ENCODE measurements at regions not wholly inside any gene's neighbourhood (a gene's known extent, or its start where the extent isn't known, plus 50 kb on each side); places are given as distances from the start of the nearest gene placed in this dataset.

- H3K4me1 Mint-ChIP-seq: no peaks in the 10 kb centered on the region
- H3K4me3 Mint-ChIP-seq: no peak overlapping the region
- no peaks in the 10 kb centered on the region for H3K36me3 Mint-ChIP-seq (ENCODE audit: low read depth)
- no peaks in the 10 kb centered on the region for H3K9me3 ChIP-seq (ENCODE audit: control insufficient read depth, low read length, poor library complexity, severe bottlenecking)
- H3K27me3 Mint-ChIP-seq: no peaks in the 10 kb centered on the region
- no peak for DNase-seq
- H3K27ac Mint-ChIP-seq: no peak overlapping the region
- ATAC-seq: no peak
Measured at GRCh38 chr18:51884039-51884438, 456.0 kb upstream of the DCC start.

DNA sequence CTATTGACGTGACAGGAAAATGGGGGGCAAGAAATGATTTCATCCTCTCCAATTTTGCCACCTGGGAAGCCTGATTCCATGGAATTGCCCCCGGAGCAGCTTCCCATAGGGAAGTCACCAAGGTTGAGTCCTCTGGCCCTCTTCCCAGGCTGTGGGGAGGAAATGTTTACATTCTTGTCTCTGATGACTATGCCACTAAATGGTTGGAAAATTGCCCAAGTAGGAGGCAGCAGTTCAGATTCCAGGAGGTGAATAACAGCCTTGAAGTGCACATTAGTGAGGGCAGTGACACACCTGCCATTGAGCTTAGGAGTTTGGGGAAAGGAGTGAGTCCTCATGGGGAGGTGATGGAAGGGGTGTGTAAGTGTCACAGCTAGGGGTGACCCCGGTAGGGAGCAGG lies 449.2 kb upstream of the DCC start:
- Mint-ChIP-seq H3K4me1 (no peaks in the 10 kb centered on the region), H3K4me3 (no peak overlapping the region), H3K36me3 (ENCODE audit: low read depth) (no peaks in the 10 kb centered on the region), H3K27ac (no peak overlapping the region), H3K27me3 (no peaks in the 10 kb centered on the region)
- no peaks in the 10 kb centered on the region for H3K9me3 ChIP-seq (ENCODE audit: control insufficient read depth, low read length, poor library complexity, severe bottlenecking)
- no peak for ATAC-seq
- no peak for DNase-seq

GRCh38 chr18:51891876-51892275 lies 448.1 kb upstream of the DCC start:
- Mint-ChIP-seq H3K4me3 (no peak overlapping the region), H3K27ac (no peak overlapping the region), H3K4me1 (no peaks in the 10 kb centered on the region), H3K36me3 (ENCODE audit: low read depth) (no peaks in the 10 kb centered on the region), H3K27me3 (no peaks in the 10 kb centered on the region)
- ATAC-seq (no peak), DNase-seq (no peak)
- no peaks in the 10 kb centered on the region for H3K9me3 ChIP-seq (ENCODE audit: control insufficient read depth, low read length, poor library complexity, severe bottlenecking)

GRCh38 chr18:51897884-51898283 lies 442.1 kb upstream of the DCC start:
- H3K9me3 ChIP-seq (ENCODE audit: control insufficient read depth, low read length, poor library complexity, severe bottlenecking): no peaks in the 10 kb centered on the region
- Mint-ChIP-seq H3K36me3 (ENCODE audit: low read depth) (no peaks in the 10 kb centered on the region), H3K27me3 (no peaks in the 10 kb centered on the region), H3K4me3 (no peak overlapping the region), H3K4me1 (no peaks in the 10 kb centered on the region), H3K27ac (no peak overlapping the region)
- ATAC-seq (no peak), DNase-seq (no peak)

DNA sequence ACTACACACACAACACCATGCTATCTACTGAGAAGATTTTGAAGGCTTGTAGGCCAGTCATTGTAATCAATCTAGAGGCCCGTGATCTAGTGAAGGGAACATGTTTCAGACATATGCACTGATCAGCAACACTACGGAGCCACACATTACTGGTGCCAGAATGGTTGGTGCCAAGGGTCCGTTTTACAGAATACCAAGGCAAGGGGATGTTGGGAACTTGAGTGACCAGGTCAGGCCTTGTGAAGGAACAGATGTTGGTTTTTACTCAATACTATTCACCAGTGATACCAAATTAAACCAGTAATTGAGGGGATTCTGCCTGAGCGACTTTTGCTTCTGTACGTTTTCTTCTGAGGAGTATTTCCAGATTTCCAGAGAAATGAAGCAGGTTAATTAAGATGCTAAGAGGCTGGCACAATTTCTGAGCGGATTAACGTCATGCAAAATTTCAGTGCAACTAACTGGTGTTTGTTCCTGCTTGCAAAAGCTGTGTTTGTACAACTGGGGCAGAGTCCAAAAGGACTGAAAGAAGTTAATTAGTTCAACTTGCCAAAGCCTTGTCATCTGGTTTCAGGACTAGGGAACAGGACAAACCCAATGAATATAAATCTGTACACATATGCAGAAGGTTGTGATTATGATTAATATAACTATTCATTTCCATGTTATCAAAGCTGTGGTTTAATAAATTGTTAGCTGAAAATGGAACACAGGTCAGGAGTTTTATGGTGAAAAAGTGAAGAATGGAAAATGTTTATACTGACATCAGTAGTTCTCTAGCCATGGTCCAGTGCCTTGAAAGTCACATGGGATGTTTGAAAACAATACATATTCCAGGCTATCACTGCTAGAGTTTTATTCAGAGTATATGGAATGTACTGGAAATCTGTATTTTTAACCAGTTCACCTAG lies 432.1 kb upstream of the DCC start:
- ATAC-seq (no peak), DNase-seq (no peak)
- H3K9me3 ChIP-seq (ENCODE audit: control insufficient read depth, low read length, poor library complexity, severe bottlenecking): no peaks in the 10 kb centered on the region
- Mint-ChIP-seq H3K36me3 (ENCODE audit: low read depth) (no peaks in the 10 kb centered on the region), H3K4me3 (no peak overlapping the region), H3K27ac (no peak overlapping the region), H3K4me1 (no peaks in the 10 kb centered on the region), H3K27me3 (no peaks in the 10 kb centered on the region)

- no peaks in the 10 kb centered on the region for H3K36me3 Mint-ChIP-seq (ENCODE audit: low read depth)
- H3K4me1 Mint-ChIP-seq: no peaks in the 10 kb centered on the region
- H3K9me3 ChIP-seq (ENCODE audit: control insufficient read depth, low read length, poor library complexity, severe bottlenecking): no peaks in the 10 kb centered on the region
- ATAC-seq (no peak), DNase-seq (no peak)
- H3K4me3 Mint-ChIP-seq: no peak overlapping the region
- no peaks in the 10 kb centered on the region for H3K27me3 Mint-ChIP-seq
- H3K27ac Mint-ChIP-seq: no peak overlapping the region
Measured at GRCh38 chr18:51908598-51908944, 431.4 kb upstream of the DCC start.

- DNase-seq (no peak), ATAC-seq (no peak)
- Mint-ChIP-seq H3K36me3 (ENCODE audit: low read depth) (no peaks in the 10 kb centered on the region), H3K27ac (no peak overlapping the region), H3K4me3 (no peak overlapping the region), H3K4me1 (no peaks in the 10 kb centered on the region), H3K27me3 (no peaks in the 10 kb centered on the region)
- no peaks in the 10 kb centered on the region for H3K9me3 ChIP-seq (ENCODE audit: control insufficient read depth, low read length, poor library complexity, severe bottlenecking)
Measured at GRCh38 chr18:51911584-51911983, 428.4 kb upstream of the DCC start.

DNA sequence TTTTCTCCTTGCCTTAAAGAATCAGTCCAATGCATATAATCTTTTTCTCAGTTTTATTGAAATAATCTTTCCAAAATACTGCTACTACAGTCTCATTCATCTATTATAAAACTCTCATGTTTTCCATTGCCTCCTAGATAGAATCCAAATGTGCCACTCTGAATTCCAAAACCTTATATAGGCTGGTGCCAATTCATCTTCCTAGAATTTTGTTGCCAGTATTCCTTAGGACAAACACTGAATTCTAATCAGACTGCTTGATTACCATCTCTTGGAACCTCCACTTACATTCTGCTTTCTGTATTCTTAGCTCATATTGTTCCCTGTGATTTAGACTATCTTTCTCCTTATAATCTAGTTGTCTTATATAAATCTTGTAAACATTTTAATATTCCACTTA lies 427.6 kb upstream of the DCC start:
- Mint-ChIP-seq H3K27me3 (no peaks in the 10 kb centered on the region), H3K27ac (no peak overlapping the region), H3K36me3 (ENCODE audit: low read depth) (no peaks in the 10 kb centered on the region), H3K4me1 (no peaks in the 10 kb centered on the region), H3K4me3 (no peak overlapping the region)
- ATAC-seq: no peak
- H3K9me3 ChIP-seq (ENCODE audit: control insufficient read depth, low read length, poor library complexity, severe bottlenecking): no peaks in the 10 kb centered on the region
- DNase-seq: no peak

DNA sequence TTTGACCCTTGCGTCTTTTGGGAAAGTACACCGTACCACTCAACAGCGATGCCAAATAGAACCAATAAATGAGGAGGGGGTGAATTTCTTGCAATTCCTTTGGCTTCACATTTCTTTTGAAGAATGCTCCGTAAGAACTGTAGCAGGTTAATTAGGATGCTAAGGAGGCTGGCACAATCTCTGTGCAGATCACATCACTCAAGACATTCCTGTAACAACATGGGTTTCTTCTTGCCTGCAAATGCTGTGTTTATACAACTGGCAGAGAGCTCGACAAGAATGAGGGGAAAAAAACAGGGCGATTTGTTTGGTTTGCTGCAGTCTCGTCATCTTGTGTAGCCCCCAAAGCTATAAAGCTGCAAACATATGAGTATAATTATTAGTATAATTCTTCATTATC lies 424.8 kb upstream of the DCC start:
- ATAC-seq (no peak), DNase-seq (no peak)
- H3K4me1 Mint-ChIP-seq: no peaks in the 10 kb centered on the region
- H3K36me3 Mint-ChIP-seq (ENCODE audit: low read depth): no peaks in the 10 kb centered on the region
- no peak overlapping the region for H3K27ac Mint-ChIP-seq
- H3K27me3 Mint-ChIP-seq: no peaks in the 10 kb centered on the region
- no peak overlapping the region for H3K4me3 Mint-ChIP-seq
- no peaks in the 10 kb centered on the region for H3K9me3 ChIP-seq (ENCODE audit: control insufficient read depth, low read length, poor library complexity, severe bottlenecking)

- Mint-ChIP-seq H3K4me3 (no peak overlapping the region), H3K27me3 (no peaks in the 10 kb centered on the region), H3K27ac (no peak overlapping the region), H3K4me1 (no peaks in the 10 kb centered on the region), H3K36me3 (ENCODE audit: low read depth) (no peaks in the 10 kb centered on the region)
- no peaks in the 10 kb centered on the region for H3K9me3 ChIP-seq (ENCODE audit: control insufficient read depth, low read length, poor library complexity, severe bottlenecking)
- ATAC-seq (no peak), DNase-seq (no peak)
Measured at GRCh38 chr18:51921862-51922261, 418.1 kb upstream of the DCC start.

DNA sequence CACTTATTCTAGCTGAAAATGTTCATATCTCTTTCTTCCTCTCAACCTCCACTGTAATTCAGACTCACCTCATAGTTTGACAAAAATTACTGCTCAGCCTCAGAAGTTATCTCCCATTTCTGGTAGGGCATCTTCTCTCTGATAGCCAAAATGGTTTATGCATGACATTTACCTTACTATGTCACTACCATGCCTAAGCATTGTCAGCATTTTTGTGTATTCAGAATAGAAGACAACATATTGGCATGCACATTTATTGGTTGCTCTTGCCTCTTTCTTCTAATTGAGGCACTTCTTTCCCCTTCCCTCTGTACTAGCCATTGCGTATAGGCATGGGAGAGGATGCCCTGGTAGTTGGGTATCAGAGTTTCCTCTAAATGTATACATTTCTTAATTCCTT lies 406.1 kb upstream of the DCC start:
- no peaks in the 10 kb centered on the region for H3K9me3 ChIP-seq (ENCODE audit: control insufficient read depth, low read length, poor library complexity, severe bottlenecking)
- ATAC-seq: no peak
- Mint-ChIP-seq H3K27me3 (no peaks in the 10 kb centered on the region), H3K4me3 (no peak overlapping the region), H3K4me1 (no peaks in the 10 kb centered on the region), H3K27ac (no peak overlapping the region), H3K36me3 (ENCODE audit: low read depth) (no peaks in the 10 kb centered on the region)
- DNase-seq: no peak

DNA sequence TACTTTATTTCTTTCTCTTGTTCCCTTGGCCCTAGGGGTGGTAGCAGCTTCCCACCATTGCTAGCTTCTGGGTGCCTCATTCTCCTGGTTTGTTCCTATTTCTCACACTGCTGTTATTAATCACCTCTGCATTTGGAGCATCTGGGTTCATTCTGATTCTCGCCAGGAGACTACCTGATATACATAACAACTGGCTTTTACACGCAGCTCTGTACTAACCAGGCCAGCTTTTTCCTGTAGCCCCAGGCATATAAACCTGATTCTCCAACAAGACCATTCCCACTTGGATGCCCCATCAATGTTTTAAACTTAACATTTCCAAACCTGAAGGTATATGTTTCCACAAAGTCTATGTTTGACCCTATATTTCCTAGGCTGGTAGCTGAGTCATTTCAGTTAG lies 403.9 kb upstream of the DCC start:
- DNase-seq (no peak), ATAC-seq (no peak)
- Mint-ChIP-seq H3K4me1 (no peaks in the 10 kb centered on the region), H3K4me3 (no peak overlapping the region), H3K36me3 (ENCODE audit: low read depth) (no peaks in the 10 kb centered on the region), H3K27me3 (no peaks in the 10 kb centered on the region), H3K27ac (no peak overlapping the region)
- H3K9me3 ChIP-seq (ENCODE audit: control insufficient read depth, low read length, poor library complexity, severe bottlenecking): no peaks in the 10 kb centered on the region

- DNase-seq (no peak), ATAC-seq (no peak)
- Mint-ChIP-seq H3K36me3 (ENCODE audit: low read depth) (no peaks in the 10 kb centered on the region), H3K27me3 (no peaks in the 10 kb centered on the region), H3K4me3 (no peak overlapping the region), H3K4me1 (no peaks in the 10 kb centered on the region), H3K27ac (no peak overlapping the region)
- no peaks in the 10 kb centered on the region for H3K9me3 ChIP-seq (ENCODE audit: control insufficient read depth, low read length, poor library complexity, severe bottlenecking)
Measured at GRCh38 chr18:51941999-51942398, 398.0 kb upstream of the DCC start.

GRCh38 chr18:51943281-51943680 lies 396.7 kb upstream of the DCC start:
- ATAC-seq (no peak), DNase-seq (no peak)
- Mint-ChIP-seq H3K27ac (no peak overlapping the region), H3K27me3 (no peaks in the 10 kb centered on the region), H3K36me3 (ENCODE audit: low read depth) (no peaks in the 10 kb centered on the region), H3K4me3 (no peak overlapping the region), H3K4me1 (no peaks in the 10 kb centered on the region)
- no peaks in the 10 kb centered on the region for H3K9me3 ChIP-seq (ENCODE audit: control insufficient read depth, low read length, poor library complexity, severe bottlenecking)

Measured in T-helper 17 cell (primary cell).